ENCODE measurements at regions not wholly inside any gene's neighbourhood (a gene's known extent, or its start where the extent isn't known, plus 50 kb on each side); places are given as distances from the start of the nearest gene placed in this dataset.
"Not testable (repeated sequence)": the region's sequence is repeated elsewhere in the genome, so short reads cannot be mapped to it uniquely, and the experiment has no call there.

- Histone ChIP-seq H3K9me2 (replicated peaks; ENCODE audit: low read length) (no peaks in the 10 kb centered on the region), H3K27me3 (ENCODE audit: low read length) (no peaks in the 10 kb centered on the region), H3K79me2 (ENCODE audit: low read length) (no peaks in the 10 kb centered on the region), H3K4me3 (ENCODE audit: low read length) (no peak overlapping the region), H3K4me2 (ENCODE audit: low read length) (no peak overlapping the region), H3K36me3 (ENCODE audit: low read depth, low read length) (no peaks in the 10 kb centered on the region), H3K27ac (ENCODE audit: low read length) (no peak overlapping the region), H3K4me1 (ENCODE audit: insufficient read depth, low read length) (peaks cover 23% of the 10 kb centered on the region), H3F3A (ENCODE audit: low read length, unreplicated experiment) (peaks cover 1% of the 10 kb centered on the region), H3K9me3 (ENCODE audit: low read length) (no peaks in the 10 kb centered on the region), H2AFZ (ENCODE audit: low read length) (no peak overlapping the region), H4K20me1 (ENCODE audit: low read length) (no peaks in the 10 kb centered on the region), H3K9ac (ENCODE audit: low read length) (no peak overlapping the region)
- ATAC-seq: no peak
- intact Hi-C loops (cut with micrococcal nuclease): no loop called here
- BruUV-seq (replicated peaks): no TSS peak
- no peak for TF ChIP-seq EZH2 (IDR thresholded peaks at IDR 0.05; ENCODE audit: low read length, unreplicated experiment)
- no peak for TF ChIP-seq CTCF (conservative IDR thresholded peaks at IDR 0.05; ENCODE audit: low read depth, low read length)
- no peak for TF ChIP-seq EZH2phosphoT487 (IDR thresholded peaks at IDR 0.05; ENCODE audit: borderline replicate concordance, low read length)
- DNase-seq: no peak
- CTCF ChIA-PET: no interaction called here
- POLR2A ChIA-PET (ENCODE audit: unreplicated experiment): no interaction called here
These were observed 303.9 kb downstream of the PAX3 start for GRCh38 chr2:221994926-221995325.

- H3K4me2 ChIP-seq (ENCODE audit: low read length): not testable (repeated sequence)
These were observed 314.4 kb downstream of the PAX3 start for GRCh38 chr2:221984376-221984775.

DNA sequence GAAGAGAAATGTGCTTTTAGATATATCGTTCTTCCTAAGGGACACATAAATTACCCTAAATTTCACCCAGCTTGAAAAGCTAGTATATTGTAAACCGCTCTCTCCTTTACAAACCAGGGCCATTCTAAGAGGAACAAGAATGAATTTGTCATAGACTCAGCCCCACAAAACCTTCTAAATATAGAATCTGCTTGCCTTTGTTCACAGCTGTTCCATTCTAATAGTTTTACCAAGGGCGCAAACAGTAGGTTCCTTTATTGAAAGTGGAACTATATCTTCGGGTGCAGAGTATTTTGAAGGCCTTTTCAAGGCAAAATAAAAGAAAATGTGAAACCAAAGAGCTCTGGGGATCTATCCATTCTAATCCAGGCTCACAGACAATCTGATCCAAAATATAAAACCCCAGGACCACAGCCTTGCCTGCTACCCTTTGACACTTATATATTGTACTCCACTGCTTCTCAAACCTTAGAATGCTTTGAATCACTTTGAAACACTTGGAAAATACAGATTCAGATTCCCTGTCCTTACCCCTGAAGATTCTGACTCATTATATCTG is 316.8 kb downstream of the PAX3 start:
- no peak for TF ChIP-seq EZH2phosphoT487 (IDR thresholded peaks at IDR 0.05; ENCODE audit: borderline replicate concordance, low read length)
- intact Hi-C loops (cut with micrococcal nuclease): no loop called here

More at GRCh38 chr2:221984376-221984775, 314.4 kb downstream of the PAX3 start:
- H3K27ac ChIP-seq (ENCODE audit: low read length); BruUV-seq (replicated peaks); H4K20me1 ChIP-seq (ENCODE audit: low read length); DNase-seq; H3K9me3 ChIP-seq (ENCODE audit: low read length); H3F3A ChIP-seq (ENCODE audit: low read length, unreplicated experiment); H3K9me2 ChIP-seq (replicated peaks; ENCODE audit: low read length); intact Hi-C loops (cut with micrococcal nuclease); H3K79me2 ChIP-seq (ENCODE audit: low read length); CTCF ChIA-PET; H2AFZ ChIP-seq (ENCODE audit: low read length); H3K9ac ChIP-seq (ENCODE audit: low read length); H3K36me3 ChIP-seq (ENCODE audit: low read depth, low read length); H3K4me1 ChIP-seq (ENCODE audit: insufficient read depth, low read length); POLR2A ChIA-PET (ENCODE audit: unreplicated experiment); ATAC-seq; H3K4me3 ChIP-seq (ENCODE audit: low read length): not testable (repeated sequence)
- H3K27me3 ChIP-seq (ENCODE audit: low read length): peaks cover 19% of the 10 kb centered on the region; the same call in 1 of the 2 replicates

GRCh38 chr2:221975151-221975550 is 323.6 kb downstream of the PAX3 start:
- H3K9ac ChIP-seq (ENCODE audit: low read length): no peak overlapping the region
- no peaks in the 10 kb centered on the region for H4K20me1 ChIP-seq (ENCODE audit: low read length)
- ChIA-PET POLR2A (ENCODE audit: unreplicated experiment) (no interaction called here), CTCF (no interaction called here)
- H3K4me2 ChIP-seq (ENCODE audit: low read length): no peak overlapping the region
- H3K27me3 ChIP-seq (ENCODE audit: low read length): peaks cover 17% of the 10 kb centered on the region; the same call in 1 of the 2 replicates
- no peak overlapping the region for H3K4me3 ChIP-seq (ENCODE audit: low read length)
- DNase-seq: no peak
- TF ChIP-seq CTCF (conservative IDR thresholded peaks at IDR 0.05; ENCODE audit: low read depth, low read length) (no peak), EZH2phosphoT487 (IDR thresholded peaks at IDR 0.05; ENCODE audit: borderline replicate concordance, low read length) (no peak)
- H3K27ac ChIP-seq (ENCODE audit: low read length): no peak overlapping the region
- no peaks in the 10 kb centered on the region for H3K79me2 ChIP-seq (ENCODE audit: low read length)
- no peaks in the 10 kb centered on the region for H3F3A ChIP-seq (ENCODE audit: low read length, unreplicated experiment)
- no peak overlapping the region for H2AFZ ChIP-seq (ENCODE audit: low read length)
- H3K9me3 ChIP-seq (ENCODE audit: low read length): no peaks in the 10 kb centered on the region
- no peak for ATAC-seq
- H3K36me3 ChIP-seq (ENCODE audit: low read depth, low read length): no peaks in the 10 kb centered on the region
- no peaks in the 10 kb centered on the region for H3K9me2 ChIP-seq (replicated peaks; ENCODE audit: low read length)
- intact Hi-C loops (cut with micrococcal nuclease): no loop called here
- no TSS peak for BruUV-seq (replicated peaks)
- no peaks in the 10 kb centered on the region for H3K4me1 ChIP-seq (ENCODE audit: insufficient read depth, low read length)

More for the DNA sequence above, 316.8 kb downstream of the PAX3 start:
- no peaks in the 10 kb centered on the region for H3K36me3 ChIP-seq (ENCODE audit: low read depth, low read length)
- H3K9ac ChIP-seq (ENCODE audit: low read length): no peak overlapping the region
- no peaks in the 10 kb centered on the region for H3K4me1 ChIP-seq (ENCODE audit: insufficient read depth, low read length)
- H3K4me2 ChIP-seq (ENCODE audit: low read length): no peak overlapping the region
- H3K9me3 ChIP-seq (ENCODE audit: low read length): no peaks in the 10 kb centered on the region
- H3F3A ChIP-seq (ENCODE audit: low read length, unreplicated experiment): no peaks in the 10 kb centered on the region
- ChIA-PET CTCF (no interaction called here), POLR2A (ENCODE audit: unreplicated experiment) (no interaction called here)
- H3K4me3 ChIP-seq (ENCODE audit: low read length): no peak overlapping the region
- ATAC-seq (no peak), DNase-seq (no peak)
- no TSS peak for BruUV-seq (replicated peaks)
- no peaks in the 10 kb centered on the region for H4K20me1 ChIP-seq (ENCODE audit: low read length)
- H3K9me2 ChIP-seq (replicated peaks; ENCODE audit: low read length): no peaks in the 10 kb centered on the region
- H3K27me3 ChIP-seq (ENCODE audit: low read length): peaks cover 22% of the 10 kb centered on the region; the same call in 1 of the 2 replicates
- H3K79me2 ChIP-seq (ENCODE audit: low read length): no peaks in the 10 kb centered on the region
- no peak overlapping the region for H2AFZ ChIP-seq (ENCODE audit: low read length)
- H3K27ac ChIP-seq (ENCODE audit: low read length): no peak overlapping the region
